Chondrocyte (in vitro differentiated cells): ENCODE measurements at regions not wholly inside any gene's neighbourhood (a gene's known extent, or its start where the extent isn't known, plus 50 kb on each side); places are given as distances from the start of the nearest gene placed in this dataset.

Experiments
- DNase-seq: peaks from one replicate; pipeline ENCODE4 v3.0.0; 2021; ENCODE audit warnings: mixed read lengths, low spot score
- H3K27ac Mint-ChIP-seq: one replicate; pipeline ENCODE4 v1.8.0; 2021; ENCODE audit warnings: mild to moderate bottlenecking, moderate library complexity, mixed read lengths; ENCODE audit not compliant: unreplicated experiment
- H3K27me3 Mint-ChIP-seq: 2 replicates; pipeline ENCODE4 v1.8.0; 2021; ENCODE audit warnings: low read depth, mixed read lengths
- H3K36me3 Mint-ChIP-seq: 2 replicates; pipeline ENCODE4 v1.8.0; 2021; ENCODE audit warnings: low read depth, mixed read lengths
- H3K4me1 Mint-ChIP-seq: 2 replicates; pipeline ENCODE4 v1.8.0; 2021; ENCODE audit warnings: low read depth, mild to moderate bottlenecking, mixed read lengths
- H3K4me3 Mint-ChIP-seq: one replicate; pipeline ENCODE4 v1.8.0; 2021; ENCODE audit warnings: mild to moderate bottlenecking, moderate library complexity, mixed read lengths; ENCODE audit not compliant: unreplicated experiment
- H3K9me3 Mint-ChIP-seq: 2 replicates; pipeline ENCODE4 v1.8.0; 2021; ENCODE audit warnings: low read depth, mixed read lengths
- CTCF ChIP-seq: fragments of 200-600 bp; sonication (generic); IDR thresholded peaks from 2 replicates; pipeline ENCODE4 v1.5.0; 2021; ENCODE audit warnings: antibody characterized with exemption, mild to moderate bottlenecking, moderate library complexity

GRCh38 chr16:26214581-26215174, 522.9 kb downstream of the HS3ST4 start:
- Mint-ChIP-seq H3K27ac (no peak overlapping the region), H3K36me3 (no peaks in the 10 kb centered on the region), H3K4me3 (no peak overlapping the region), H3K4me1 (no peaks in the 10 kb centered on the region), H3K27me3 (no peaks in the 10 kb centered on the region), H3K9me3 (peaks cover 5% of the 10 kb centered on the region)
- no peak for DNase-seq
- TF ChIP-seq CTCF = no peak

- H3K36me3 Mint-ChIP-seq = no peaks in the 10 kb centered on the region
- TF ChIP-seq CTCF = no peak
- no peak overlapping the region for H3K27ac Mint-ChIP-seq
- H3K9me3 Mint-ChIP-seq = no peaks in the 10 kb centered on the region
- no peak overlapping the region for H3K4me3 Mint-ChIP-seq
- no peaks in the 10 kb centered on the region for H3K27me3 Mint-ChIP-seq
- no peaks in the 10 kb centered on the region for H3K4me1 Mint-ChIP-seq
- no peak for DNase-seq
These were observed 529.1 kb downstream of the HS3ST4 start for GRCh38 chr16:26220894-26221293.

GRCh38 chr16:26231647-26232046, 539.9 kb downstream of the HS3ST4 start:
- Mint-ChIP-seq H3K4me3 (no peak overlapping the region), H3K4me1 (no peaks in the 10 kb centered on the region), H3K36me3 (no peaks in the 10 kb centered on the region), H3K27me3 (no peaks in the 10 kb centered on the region), H3K27ac (no peak overlapping the region), H3K9me3 (no peaks in the 10 kb centered on the region)
- TF ChIP-seq CTCF = no peak
- DNase-seq = no peak

- Mint-ChIP-seq H3K4me3 (no peak overlapping the region), H3K27ac (no peak overlapping the region), H3K27me3 (no peaks in the 10 kb centered on the region), H3K4me1 (no peaks in the 10 kb centered on the region), H3K36me3 (no peaks in the 10 kb centered on the region), H3K9me3 (peaks cover 47% of the 10 kb centered on the region)
- no peak for DNase-seq
- TF ChIP-seq CTCF = no peak
These were observed 549.0 kb downstream of the HS3ST4 start for GRCh38 chr16:26240807-26241206.

GRCh38 chr16:26247063-26247462, 555.3 kb downstream of the HS3ST4 start:
- H3K9me3 Mint-ChIP-seq = peaks cover 50% of the 10 kb centered on the region
- DNase-seq = no peak
- H3K27me3 Mint-ChIP-seq = no peaks in the 10 kb centered on the region
- no peak overlapping the region for H3K27ac Mint-ChIP-seq
- no peak for TF ChIP-seq CTCF
- no peaks in the 10 kb centered on the region for H3K4me1 Mint-ChIP-seq
- H3K36me3 Mint-ChIP-seq = no peaks in the 10 kb centered on the region
- no peak overlapping the region for H3K4me3 Mint-ChIP-seq
